Kidney (tissue), 13 donors: ENCODE measurements at regions not wholly inside any gene's neighbourhood (a gene's known extent, or its start where the extent isn't known, plus 50 kb on each side); places are given as distances from the start of the nearest gene placed in this dataset.
"Not testable (repeated sequence)": the region's sequence is repeated elsewhere in the genome, so short reads cannot be mapped to it uniquely, and the experiment has no call there.

Experiments used
- DNase-seq, 5 donors: peaks; one replicate each; pipeline ENCODE4 v3.0.0-alpha.2; 2013 to 2020
- FAIRE-seq: peaks from 2 replicates; lab custom pipeline; 2012; peaks lifted over from hg19 to GRCh38; lab: Jason Lieb, UNC
- H3K27ac ChIP-seq, 2 donors: one replicate each; pipeline ENCODE4 v1.7.0; 2013; ENCODE audit warnings: low read depth in 2 of 2, low read length in 2 of 2, inconsistent platforms in 1 of 2
- H3K27me3 ChIP-seq: one replicate; pipeline ENCODE4 v1.7.1; 2013; ENCODE audit warnings: low read length, inconsistent platforms; ENCODE audit not compliant: control insufficient read depth, insufficient read depth
- H3K36me3 ChIP-seq, 3 donors: one replicate each; pipeline versions ENCODE4 v1.7.0 to v1.7.1; 2013; ENCODE audit warnings: low read length in 3 of 3, control low read depth in 1 of 3, inconsistent platforms in 1 of 3; ENCODE audit not compliant: insufficient read depth in 3 of 3, control insufficient read depth in 2 of 3
- H3K4me1 ChIP-seq, 3 donors: one replicate each; pipeline versions ENCODE4 v1.7.0 to v1.7.1; 2013; ENCODE audit warnings: low read length in 3 of 3, inconsistent platforms in 1 of 3, low read depth in 1 of 3; ENCODE audit not compliant: control insufficient read depth in 2 of 3, insufficient read depth in 2 of 3
- H3K4me3 ChIP-seq, 3 donors: one replicate each; pipeline versions ENCODE4 v1.7.0 to v1.8.1; 2013; ENCODE audit warnings: low read length in 3 of 3, control low read depth in 1 of 3, inconsistent platforms in 1 of 3
- H3K9ac ChIP-seq, 3 donors: one replicate each; pipeline versions ENCODE4 v1.7.0 to v1.7.1; 2013; ENCODE audit warnings: low read length in 3 of 3, control low read depth in 1 of 3, inconsistent platforms in 1 of 3
- H3K9me3 ChIP-seq, 3 donors: one replicate each; pipeline versions ENCODE4 v1.7.0 to v1.7.1; 2013; ENCODE audit warnings: low read length in 3 of 3, control low read depth in 1 of 3, inconsistent platforms in 1 of 3; ENCODE audit not compliant: control insufficient read depth in 2 of 3, insufficient read depth in 1 of 3
- CTCF ChIP-seq: IDR thresholded peaks from 3 replicates; pipeline ENCODE4 v1.5.1; 2012; ENCODE audit warnings: mild to moderate bottlenecking, moderate library complexity, borderline replicate concordance; ENCODE audit not compliant: insufficient read depth; ENCODE audit errors: extremely low read depth
- intact Hi-C: fragments of 100-400 bp; cut with DNase I; formaldehyde crosslinking; loops from one replicate; pipeline ENCODE4 v1.11.1; 2022
- donor health status: control.
- donor health status: control.
- donor health status: control.
- donor health status: control.
- donor health status: control.
- donor health status: DM: yes; HTN: yes; CAD: no.
- donor health status: Normal renal cell carcinoma (clear cell type).

GRCh38 chr6:4412488-4412887 lies 277.1 kb upstream of the ECI2 start:
- DNase-seq = no peak
- no peak for FAIRE-seq
- intact Hi-C loops = no loop called here

GRCh38 chr6:4412077-4412476 lies 276.7 kb upstream of the ECI2 start:
- no peak for FAIRE-seq
- no peaks in the 10 kb centered on the region for H3K4me1 ChIP-seq
- no peak for DNase-seq
- no peaks in the 10 kb centered on the region for H3K9me3 ChIP-seq
- H3K27ac ChIP-seq = no peak overlapping the region
- H3K9ac ChIP-seq = no peak overlapping the region
- H3K4me3 ChIP-seq = no peak overlapping the region
- H3K27me3 ChIP-seq = no peaks in the 10 kb centered on the region
- intact Hi-C loops = no loop called here
- no peaks in the 10 kb centered on the region for H3K36me3 ChIP-seq
- no peak for TF ChIP-seq CTCF

More at GRCh38 chr6:4412488-4412887, 277.1 kb upstream of the ECI2 start:
- no peaks in the 10 kb centered on the region for H3K36me3 ChIP-seq
- no peak overlapping the region for H3K4me3 ChIP-seq
- TF ChIP-seq CTCF = no peak
- H3K4me1 ChIP-seq = no peaks in the 10 kb centered on the region
- H3K27me3 ChIP-seq = no peaks in the 10 kb centered on the region
- H3K9ac ChIP-seq = no peak overlapping the region
- H3K27ac ChIP-seq = no peak overlapping the region
- H3K9me3 ChIP-seq = no peaks in the 10 kb centered on the region

GRCh38 chr6:4407710-4408109 lies 272.3 kb upstream of the ECI2 start:
- H3K36me3 ChIP-seq, FAIRE-seq, intact Hi-C loops, H3K27me3 ChIP-seq, H3K9me3 ChIP-seq, H3K4me1 ChIP-seq, H3K9ac ChIP-seq, H3K4me3 ChIP-seq, H3K27ac ChIP-seq, DNase-seq: not testable (repeated sequence)

GRCh38 chr6:4405621-4406212 lies 270.3 kb upstream of the ECI2 start:
- intact Hi-C loops = no loop called here
- Histone ChIP-seq H3K27ac (no peak overlapping the region), H3K27me3 (no peaks in the 10 kb centered on the region), H3K9ac (no peak overlapping the region), H3K4me3 (no peak overlapping the region), H3K36me3 (no peaks in the 10 kb centered on the region), H3K9me3 (no peaks in the 10 kb centered on the region), H3K4me1 (peaks cover 0 to 5% (median 3%) of the 10 kb centered on the region in 3 donors)
- no peak for TF ChIP-seq CTCF
- peak in 1 of 5 donors; percentile 40 for DNase-seq
- FAIRE-seq = no peak
